A673 (cell line): ENCODE measurements at regions not wholly inside any gene's neighbourhood (a gene's known extent, or its start where the extent isn't known, plus 50 kb on each side); places are given as distances from the start of the nearest gene placed in this dataset.

Experiments
- BruUV-seq: library from RNA; stranded (reverse); fragments of 400-500 nt; replicated peaks from 2 replicates; lab custom pipeline; 2021; lab: Mats Ljungman, UMichigan
- CTCF ChIA-PET: fragments of 300-600 bp; sonication (Branson Sonifier 250); formaldehyde crosslinking; loops from one replicate; lab custom pipeline; 2022; ENCODE audit warnings: antibody characterized with exemption; lab: Charles Lee
- POLR2A ChIA-PET: fragments of 300-600 bp; sonication (Branson Sonifier 250); formaldehyde crosslinking; loops from one replicate; lab custom pipeline; 2022; ENCODE audit warnings: antibody characterized with exemption; ENCODE audit not compliant: low non-redundant PET; lab: Charles Lee
- DNase-seq: peaks from one replicate; pipeline ENCODE4 v3.0.0-alpha.2; 2015; ENCODE audit warnings: low spot score
- H3K27ac ChIP-seq: fragments of 200-600 bp; sonication (generic); 2 replicates; pipeline ENCODE4 v1.5.1; 2016; ENCODE audit warnings: mixed run types, low read depth, mild to moderate bottlenecking, mixed read lengths, antibody characterized with exemption, low read length; ENCODE audit not compliant: poor library complexity, severe bottlenecking
- H3K27me3 ChIP-seq: fragments of 200-600 bp; sonication (generic); replicated peaks from 2 replicates; pipeline ENCODE4 v1.6.1; 2017; ENCODE audit warnings: mixed run types, low read depth, mild to moderate bottlenecking, mixed read lengths, antibody characterized with exemption, low read length; ENCODE audit not compliant: insufficient read depth, poor library complexity
- H3K36me3 ChIP-seq: fragments of 200-600 bp; sonication (generic); 2 replicates; pipeline ENCODE4 v1.6.1; 2016; ENCODE audit warnings: mixed run types, mild to moderate bottlenecking, mixed read lengths, antibody characterized with exemption, low read length; ENCODE audit not compliant: insufficient read depth, poor library complexity, severe bottlenecking
- H3K4me1 ChIP-seq: fragments of 200-600 bp; sonication (generic); 2 replicates; pipeline ENCODE4 v1.6.1; 2017; ENCODE audit warnings: mixed run types, mild to moderate bottlenecking, mixed read lengths, antibody characterized with exemption, low read length; ENCODE audit not compliant: insufficient read depth, poor library complexity, severe bottlenecking
- H3K4me3 ChIP-seq: fragments of 200-600 bp; sonication (generic); 2 replicates; pipeline ENCODE4 v1.5.1; 2016; ENCODE audit warnings: low read depth, mixed run types, mild to moderate bottlenecking, mixed read lengths, low read length; ENCODE audit not compliant: poor library complexity, severe bottlenecking
- H3K9me3 ChIP-seq: fragments of 200-600 bp; sonication (generic); 2 replicates; pipeline ENCODE4 v1.6.1; 2016; ENCODE audit warnings: mixed run types, low read depth, mild to moderate bottlenecking, mixed read lengths, antibody characterized with exemption, low read length; ENCODE audit not compliant: poor library complexity, severe bottlenecking
- EZH2 ChIP-seq: fragments of 200-600 bp; sonication (generic); IDR thresholded peaks from 2 replicates; pipeline ENCODE4 v1.6.1; 2017; ENCODE audit warnings: borderline replicate concordance, low read depth, mild to moderate bottlenecking, mixed read lengths, antibody characterized with exemption, low read length; ENCODE audit not compliant: poor library complexity, severe bottlenecking
- intact Hi-C: fragments of 100-400 bp; cut with micrococcal nuclease; formaldehyde crosslinking; loops from one replicate; pipeline ENCODE4 v1.10.0; 2022; ENCODE audit not compliant: unreplicated experiment
- TF ChIP-seq, protein P1 (sequence below): fragments of 300-800, 200-600 bp; sonication (generic); conservative IDR thresholded peaks from 2 replicates; pipeline ENCODE4 v1.5.1; 2017; ENCODE audit warnings: low read depth, mild to moderate bottlenecking, antibody characterized with exemption, low read length, moderate library complexity, mixed read lengths

DNA sequence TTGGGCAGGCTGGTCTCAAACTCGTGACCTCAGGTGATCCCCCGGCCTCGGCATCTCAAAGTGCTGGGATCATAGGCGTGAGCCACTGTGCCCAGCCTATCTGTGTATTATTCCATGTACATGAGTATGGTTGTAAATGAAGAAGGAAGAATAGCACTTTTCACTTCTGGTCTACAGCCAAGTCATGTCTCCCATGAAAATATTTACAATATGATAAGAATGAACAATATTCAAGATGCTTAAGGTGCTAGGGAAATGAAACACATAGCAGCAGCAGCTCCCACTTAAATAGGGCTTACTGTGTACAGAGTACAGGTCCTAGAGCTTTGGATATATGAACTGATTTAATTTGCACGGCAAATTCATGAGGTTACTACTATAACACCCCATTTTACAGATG, 70.3 kb upstream of the COL5A2 start:
- TF ChIP-seq EZH2: no peak
- TF ChIP-seq, protein P1, sequence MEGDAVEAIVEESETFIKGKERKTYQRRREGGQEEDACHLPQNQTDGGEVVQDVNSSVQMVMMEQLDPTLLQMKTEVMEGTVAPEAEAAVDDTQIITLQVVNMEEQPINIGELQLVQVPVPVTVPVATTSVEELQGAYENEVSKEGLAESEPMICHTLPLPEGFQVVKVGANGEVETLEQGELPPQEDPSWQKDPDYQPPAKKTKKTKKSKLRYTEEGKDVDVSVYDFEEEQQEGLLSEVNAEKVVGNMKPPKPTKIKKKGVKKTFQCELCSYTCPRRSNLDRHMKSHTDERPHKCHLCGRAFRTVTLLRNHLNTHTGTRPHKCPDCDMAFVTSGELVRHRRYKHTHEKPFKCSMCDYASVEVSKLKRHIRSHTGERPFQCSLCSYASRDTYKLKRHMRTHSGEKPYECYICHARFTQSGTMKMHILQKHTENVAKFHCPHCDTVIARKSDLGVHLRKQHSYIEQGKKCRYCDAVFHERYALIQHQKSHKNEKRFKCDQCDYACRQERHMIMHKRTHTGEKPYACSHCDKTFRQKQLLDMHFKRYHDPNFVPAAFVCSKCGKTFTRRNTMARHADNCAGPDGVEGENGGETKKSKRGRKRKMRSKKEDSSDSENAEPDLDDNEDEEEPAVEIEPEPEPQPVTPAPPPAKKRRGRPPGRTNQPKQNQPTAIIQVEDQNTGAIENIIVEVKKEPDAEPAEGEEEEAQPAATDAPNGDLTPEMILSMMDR: no peak
- Histone ChIP-seq H3K9me3 (no peaks in the 10 kb centered on the region), H3K36me3 (no peaks in the 10 kb centered on the region), H3K27ac (no peak overlapping the region), H3K4me3 (no peak overlapping the region), H3K27me3 (no peaks in the 10 kb centered on the region), H3K4me1 (peaks cover 33% of the 10 kb centered on the region)
- ChIA-PET POLR2A (no interaction called here), CTCF (no interaction called here)
- no TSS peak for BruUV-seq
- intact Hi-C loops: no loop called here
- DNase-seq: no peak

DNA sequence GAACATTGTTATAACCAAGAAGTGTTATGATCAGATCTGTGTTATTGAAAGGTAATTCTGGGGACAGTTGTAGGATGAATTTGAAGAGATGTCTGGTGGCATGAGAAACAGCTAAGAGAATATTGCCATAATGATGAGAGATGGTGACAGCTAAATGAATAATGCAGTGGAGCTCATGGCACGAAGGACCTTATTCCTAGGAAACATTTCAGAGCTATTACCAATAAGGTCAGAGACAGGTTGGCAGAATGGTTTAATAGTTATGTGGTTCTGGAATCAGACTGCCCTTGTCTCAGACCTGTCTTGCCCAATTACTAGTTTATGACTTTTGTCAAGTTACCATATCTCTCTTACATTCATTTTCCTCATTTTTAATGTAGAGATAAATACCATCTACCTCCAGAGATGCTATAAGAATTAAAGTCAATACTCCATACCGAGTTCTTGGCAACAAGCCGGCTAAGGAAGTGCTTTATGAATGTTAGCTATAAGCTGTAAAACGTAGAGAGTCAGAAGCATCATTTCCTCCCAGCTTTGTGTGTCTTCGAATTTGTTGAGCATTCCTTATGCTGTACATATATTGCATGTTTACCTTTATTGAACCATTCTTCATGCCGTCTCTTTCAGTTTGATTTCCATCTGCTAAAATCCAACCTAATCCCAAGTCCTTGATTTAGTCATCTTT, 73.6 kb upstream of the COL5A2 start:
- Histone ChIP-seq H3K27ac (no peak overlapping the region), H3K4me3 (no peak overlapping the region), H3K9me3 (no peaks in the 10 kb centered on the region), H3K27me3 (no peaks in the 10 kb centered on the region), H3K4me1 (peaks cover 33% of the 10 kb centered on the region), H3K36me3 (no peaks in the 10 kb centered on the region)
- TF ChIP-seq, protein P1: no peak
- TF ChIP-seq EZH2: no peak
- intact Hi-C loops: no loop called here
- ChIA-PET POLR2A (no interaction called here), CTCF (no interaction called here)
- BruUV-seq: no TSS peak
- peak; percentile 70 for DNase-seq

DNA sequence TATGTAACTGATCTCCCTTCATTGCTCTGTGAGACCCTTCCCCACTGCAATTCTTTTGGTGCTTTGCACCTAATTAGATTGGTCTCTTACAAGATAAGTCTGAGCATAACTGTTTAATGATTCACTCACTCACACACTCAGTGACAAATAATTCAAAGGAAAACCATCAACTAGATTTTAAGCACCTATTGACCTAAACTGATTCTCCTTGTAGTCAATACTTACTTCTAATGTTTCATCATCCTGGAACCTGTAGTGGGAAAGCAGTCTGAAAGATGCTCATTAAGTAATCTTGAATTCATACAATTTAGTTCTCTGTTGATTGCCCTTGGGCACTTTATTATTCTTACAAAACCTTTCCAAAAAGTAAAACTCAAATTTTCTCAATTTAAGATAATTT, 74.3 kb upstream of the COL5A2 start:
- no TSS peak for BruUV-seq
- H3K9me3 ChIP-seq: no peaks in the 10 kb centered on the region
- no peaks in the 10 kb centered on the region for H3K36me3 ChIP-seq
- TF ChIP-seq, protein P1: no peak
- no peak for TF ChIP-seq EZH2
- H3K4me1 ChIP-seq: peaks cover 29% of the 10 kb centered on the region
- H3K4me3 ChIP-seq: no peak overlapping the region
- no peak for DNase-seq
- ChIA-PET POLR2A (no interaction called here), CTCF (no interaction called here)
- H3K27me3 ChIP-seq: no peaks in the 10 kb centered on the region
- H3K27ac ChIP-seq: no peak overlapping the region
- intact Hi-C loops: no loop called here
